ENCODE measurements at regions not wholly inside any gene's neighbourhood (a gene's known extent, or its start where the extent isn't known, plus 50 kb on each side); places are given as distances from the start of the nearest gene placed in this dataset.

DNA sequence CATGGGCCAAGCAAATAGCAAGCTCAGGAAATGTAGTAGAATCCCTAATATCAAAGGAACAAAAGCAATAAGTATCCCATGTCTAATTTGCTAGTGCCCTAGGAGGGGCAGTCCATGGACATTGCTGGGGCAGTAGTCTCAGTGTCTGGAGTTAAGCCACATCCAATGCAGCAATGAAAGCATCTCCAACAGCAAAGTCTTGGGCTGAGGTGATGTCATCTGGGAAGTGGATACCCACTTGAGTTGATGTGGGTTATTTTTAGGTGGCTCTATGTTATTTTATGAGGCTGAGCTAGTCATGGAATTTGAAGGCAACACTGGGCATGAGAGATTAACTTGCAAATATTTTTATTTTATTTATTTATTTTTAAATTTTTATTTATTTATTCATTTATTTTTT is 540.0 kb downstream of the ETV1 start:
- TF ChIP-seq, protein P1, sequence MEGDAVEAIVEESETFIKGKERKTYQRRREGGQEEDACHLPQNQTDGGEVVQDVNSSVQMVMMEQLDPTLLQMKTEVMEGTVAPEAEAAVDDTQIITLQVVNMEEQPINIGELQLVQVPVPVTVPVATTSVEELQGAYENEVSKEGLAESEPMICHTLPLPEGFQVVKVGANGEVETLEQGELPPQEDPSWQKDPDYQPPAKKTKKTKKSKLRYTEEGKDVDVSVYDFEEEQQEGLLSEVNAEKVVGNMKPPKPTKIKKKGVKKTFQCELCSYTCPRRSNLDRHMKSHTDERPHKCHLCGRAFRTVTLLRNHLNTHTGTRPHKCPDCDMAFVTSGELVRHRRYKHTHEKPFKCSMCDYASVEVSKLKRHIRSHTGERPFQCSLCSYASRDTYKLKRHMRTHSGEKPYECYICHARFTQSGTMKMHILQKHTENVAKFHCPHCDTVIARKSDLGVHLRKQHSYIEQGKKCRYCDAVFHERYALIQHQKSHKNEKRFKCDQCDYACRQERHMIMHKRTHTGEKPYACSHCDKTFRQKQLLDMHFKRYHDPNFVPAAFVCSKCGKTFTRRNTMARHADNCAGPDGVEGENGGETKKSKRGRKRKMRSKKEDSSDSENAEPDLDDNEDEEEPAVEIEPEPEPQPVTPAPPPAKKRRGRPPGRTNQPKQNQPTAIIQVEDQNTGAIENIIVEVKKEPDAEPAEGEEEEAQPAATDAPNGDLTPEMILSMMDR (conservative IDR thresholded peaks at IDR 0.05 in 1 of 2, IDR thresholded peaks at IDR 0.05 in 1 of 2; ENCODE audit: extremely low read depth in 1 of 2, insufficient read depth in 1 of 2, low read depth in 1 of 2, low read length in 2 of 2): no peak
- TF ChIP-seq EZH2 (IDR thresholded peaks at IDR 0.05; ENCODE audit: borderline replicate concordance, low read length): no peak
